GM18858 (cell line): ENCODE measurements at regions not wholly inside any gene's neighbourhood (a gene's known extent, or its start where the extent isn't known, plus 50 kb on each side); places are given as distances from the start of the nearest gene placed in this dataset.
A peak's percentile ranks its signal among the peaks of the same experiment; 100 is the strongest.
"Not testable (repeated sequence)": the region's sequence is repeated elsewhere in the genome, so short reads cannot be mapped to it uniquely, and the experiment has no call there.

Experiments used
- ATAC-seq: cut with Tn5 transposase; IDR thresholded peaks from one replicate; pipeline ENCODE4 v1.9.1; 2021; ENCODE audit not compliant: unreplicated experiment

DNA sequence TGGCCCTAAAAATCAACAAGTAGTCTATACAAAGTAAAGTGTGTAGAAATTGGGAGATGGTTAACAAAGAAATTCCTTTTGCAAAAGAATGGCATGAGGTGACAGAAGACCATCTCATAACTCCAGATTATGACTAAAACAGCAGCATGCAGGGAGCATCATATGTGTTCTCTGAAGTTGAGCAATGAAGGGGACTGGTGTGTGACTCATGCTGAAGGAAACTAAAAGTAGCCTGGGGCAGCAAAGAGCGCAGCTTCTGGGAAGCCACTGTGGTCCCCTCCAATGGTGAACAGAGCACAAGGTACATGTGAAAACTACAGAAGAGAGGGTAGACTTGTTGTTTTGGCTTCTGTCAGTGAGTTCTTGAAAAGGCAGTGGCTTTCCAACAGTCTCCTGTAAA is 133.4 kb downstream of the MACC1 start:
- peak; percentile 55 for ATAC-seq

DNA sequence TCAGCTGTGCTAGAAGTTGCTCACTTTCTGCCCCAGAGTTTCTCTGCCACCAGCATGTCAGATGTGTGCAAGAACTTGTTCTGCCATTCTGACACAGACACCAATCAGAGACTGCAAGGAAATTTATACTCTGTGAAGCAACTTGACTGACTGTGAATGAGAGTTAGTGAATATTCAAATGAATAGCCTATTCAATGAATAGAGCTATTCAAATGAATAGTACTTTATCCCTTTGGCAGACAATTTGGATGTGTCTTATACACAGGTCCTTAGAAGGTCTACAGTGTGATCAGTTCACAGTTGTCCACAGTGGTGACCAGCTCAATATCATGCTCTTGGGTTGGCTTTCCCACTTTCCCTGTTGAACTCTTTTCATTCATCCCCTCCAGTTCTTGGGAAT is 138.1 kb downstream of the MACC1 start:
- ATAC-seq = no peak

DNA sequence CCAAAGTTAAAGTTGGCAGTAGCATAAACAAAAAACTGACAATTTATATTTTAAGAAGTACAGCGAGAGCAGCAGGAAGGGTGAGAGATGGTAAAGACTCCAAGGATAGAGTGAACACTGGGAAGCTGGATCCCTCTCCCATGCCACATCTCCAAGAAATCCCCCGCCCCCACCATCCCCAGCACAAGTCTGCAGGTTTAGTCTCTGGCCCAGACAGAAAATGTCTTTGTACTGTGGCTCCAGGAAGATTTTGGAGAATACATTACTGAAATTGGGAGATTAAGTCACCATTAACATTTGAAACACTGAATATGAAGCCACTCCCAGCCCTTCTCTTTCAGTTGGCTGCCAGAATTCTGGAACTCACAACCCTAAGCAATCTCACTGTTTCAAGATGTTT is 140.3 kb downstream of the MACC1 start:
- ATAC-seq = no peak

DNA sequence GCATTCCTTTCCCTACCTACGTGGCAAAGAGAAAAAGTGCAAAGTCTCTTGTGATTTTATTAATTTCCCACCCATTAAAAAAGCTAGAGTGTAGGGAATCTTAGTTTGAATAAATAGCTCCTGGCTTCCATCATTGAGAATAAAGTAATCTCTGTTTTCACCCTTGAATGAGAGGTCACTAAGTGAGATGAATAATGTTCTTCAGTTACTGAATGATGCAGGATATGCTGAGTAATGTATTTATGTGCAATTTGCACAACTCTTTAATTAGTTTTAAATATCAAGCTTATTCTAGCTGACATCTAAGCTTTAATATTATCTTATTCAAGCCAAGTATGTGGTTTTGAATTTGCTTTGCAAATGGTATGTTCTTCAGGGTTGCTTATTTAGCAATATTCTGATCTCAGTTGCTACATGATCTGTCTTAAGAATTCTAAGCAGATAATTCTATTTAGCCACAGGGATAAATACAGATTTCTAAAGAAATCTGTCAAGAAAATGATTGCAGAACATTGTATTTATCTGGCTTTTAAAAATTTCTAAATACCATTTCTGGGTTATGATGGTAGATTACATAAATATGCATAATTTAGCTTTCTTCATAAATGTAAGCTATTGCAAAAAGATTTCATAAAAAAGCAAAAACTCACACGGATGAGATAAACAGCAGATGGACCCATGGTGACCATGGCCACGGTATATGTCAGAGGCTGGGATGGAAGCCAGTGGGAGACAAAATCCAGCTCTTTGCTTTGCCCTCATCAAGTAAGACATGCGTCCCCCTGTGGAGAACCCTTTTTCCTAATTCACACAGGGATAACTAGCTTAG is 141.0 kb downstream of the MACC1 start:
- no peak for ATAC-seq

DNA sequence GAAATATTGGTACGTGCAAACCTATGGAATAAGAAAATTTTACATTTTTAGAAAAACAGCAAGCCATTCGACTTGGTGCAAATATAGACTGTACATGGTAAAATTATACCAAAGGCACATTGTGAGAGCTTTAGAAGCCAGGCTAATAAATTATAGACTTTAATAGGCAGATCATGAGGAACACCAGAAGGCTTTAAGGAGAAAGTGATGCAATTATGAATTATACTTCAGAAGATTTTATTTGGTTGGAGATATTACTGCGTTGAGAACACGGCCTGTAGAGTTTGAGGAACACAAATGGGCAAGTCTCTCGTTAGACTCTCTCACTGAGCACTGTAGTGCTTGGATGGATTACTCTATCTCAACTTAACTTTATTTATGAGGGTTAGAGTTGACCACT is 141.7 kb downstream of the MACC1 start:
- ATAC-seq = no peak

DNA sequence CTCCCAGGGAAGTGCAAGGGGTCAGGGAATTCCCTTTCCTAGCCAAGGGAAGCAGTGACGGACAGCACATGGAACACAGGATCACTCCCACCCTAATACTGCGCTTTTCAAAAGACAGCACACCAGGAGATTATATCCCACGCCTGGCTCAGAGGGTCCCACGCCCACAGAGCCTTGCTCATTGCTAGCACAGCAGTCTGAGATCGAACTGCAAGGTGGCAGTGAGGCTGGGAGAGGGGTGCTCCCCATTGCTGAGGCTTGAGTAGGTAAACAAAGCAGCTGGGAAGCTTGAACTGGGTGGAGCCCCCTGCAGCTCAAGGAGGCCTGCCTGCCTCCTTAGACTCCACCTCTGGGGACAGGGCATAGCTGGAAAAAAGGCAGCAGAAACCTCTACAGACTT is 149.2 kb downstream of the MACC1 start:
- not testable (repeated sequence) for ATAC-seq

DNA sequence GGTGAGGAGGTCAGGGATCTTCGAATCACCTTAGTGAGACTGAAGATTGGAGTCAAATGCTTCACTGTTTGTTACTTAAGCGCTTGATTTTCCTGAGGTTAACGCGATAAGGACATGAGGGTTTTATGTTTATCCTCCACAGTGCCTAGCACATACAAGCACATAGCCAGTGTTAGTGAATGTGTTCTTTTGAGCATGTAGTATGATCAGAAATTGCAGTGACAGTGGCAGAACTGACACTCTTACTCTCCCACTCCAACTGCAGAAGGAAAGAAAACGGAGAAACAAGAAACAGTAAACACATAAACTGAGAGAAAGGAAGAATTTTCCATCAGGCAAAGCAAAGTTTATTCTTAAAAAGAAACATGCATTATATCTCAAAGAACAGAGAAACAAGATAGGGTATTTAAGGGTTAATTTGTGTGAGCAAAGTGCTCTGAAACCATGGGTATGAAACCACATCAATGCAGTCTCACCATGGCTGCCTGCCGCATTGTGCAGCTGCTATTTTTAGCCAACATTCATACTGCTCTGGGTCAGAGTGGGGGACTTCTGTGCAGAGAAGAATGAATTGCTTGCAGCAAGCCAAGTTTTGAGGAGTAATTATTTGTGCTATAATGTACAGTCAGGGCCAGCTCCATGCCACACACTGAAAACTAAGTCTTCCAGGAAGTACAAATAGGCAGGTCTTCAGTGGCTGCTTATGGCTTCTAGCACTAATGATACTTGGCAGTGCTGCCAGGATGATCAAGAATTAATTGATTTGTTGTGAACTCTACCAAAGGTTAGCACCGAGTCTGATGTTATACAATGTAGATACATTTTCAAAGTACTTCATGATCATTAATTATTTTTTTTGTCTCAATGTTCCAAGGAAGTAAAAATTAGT is 152.0 kb downstream of the MACC1 start:
- ATAC-seq = peak; percentile 100

DNA sequence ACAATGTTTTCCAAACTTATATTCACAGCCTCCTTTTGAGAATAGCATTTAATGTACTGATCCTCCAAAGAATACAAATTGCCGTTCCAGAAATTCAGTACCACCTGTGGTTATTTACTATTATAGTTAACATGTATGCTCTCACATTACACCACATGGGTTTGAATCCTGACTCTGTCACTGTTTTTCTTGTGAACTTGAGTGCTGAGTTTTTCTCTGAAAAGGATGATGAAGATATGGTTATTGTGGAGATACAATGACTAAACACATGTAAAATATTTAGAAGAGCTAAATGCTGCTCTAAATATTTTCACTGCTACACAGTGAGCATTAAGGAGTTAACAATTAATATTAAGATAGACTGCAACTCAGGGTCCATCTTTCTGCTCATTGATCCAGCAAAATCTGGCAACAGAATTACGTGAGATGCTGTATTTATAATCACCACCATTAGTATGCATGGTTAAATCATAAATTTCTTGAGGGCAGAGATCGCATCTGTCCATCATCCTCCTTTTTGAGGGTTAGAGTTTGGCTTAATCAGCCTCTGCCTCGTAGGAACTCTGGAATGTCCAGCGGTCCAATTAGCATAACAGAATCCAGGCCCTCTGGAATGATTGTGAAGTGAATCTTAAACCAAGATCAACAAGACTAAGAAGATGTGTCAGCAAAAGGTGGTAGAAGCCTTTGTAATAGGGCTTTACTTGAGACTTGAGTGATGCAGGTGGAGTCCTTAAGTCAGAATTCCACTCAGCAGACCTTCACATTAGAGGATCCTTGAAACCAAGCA is 152.8 kb downstream of the MACC1 start:
- ATAC-seq = no peak

DNA sequence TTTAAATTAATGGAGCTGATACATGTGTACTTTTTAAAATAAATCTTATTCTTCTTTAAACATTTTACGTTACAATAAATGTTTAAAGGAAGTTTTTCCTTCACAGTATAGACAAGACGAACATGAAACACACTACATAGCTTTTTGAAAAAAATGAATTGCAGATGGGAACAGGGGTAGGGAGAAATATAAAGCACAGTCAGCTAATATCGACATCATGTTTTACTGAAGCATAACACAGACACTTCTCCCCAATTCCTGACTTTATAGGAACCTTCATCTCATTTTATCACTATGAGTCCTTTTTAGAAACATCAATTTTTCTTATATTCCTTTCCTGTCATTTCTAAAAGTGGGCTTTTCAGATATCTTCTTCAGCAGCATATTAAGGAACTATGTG is 153.5 kb downstream of the MACC1 start:
- no peak for ATAC-seq

DNA sequence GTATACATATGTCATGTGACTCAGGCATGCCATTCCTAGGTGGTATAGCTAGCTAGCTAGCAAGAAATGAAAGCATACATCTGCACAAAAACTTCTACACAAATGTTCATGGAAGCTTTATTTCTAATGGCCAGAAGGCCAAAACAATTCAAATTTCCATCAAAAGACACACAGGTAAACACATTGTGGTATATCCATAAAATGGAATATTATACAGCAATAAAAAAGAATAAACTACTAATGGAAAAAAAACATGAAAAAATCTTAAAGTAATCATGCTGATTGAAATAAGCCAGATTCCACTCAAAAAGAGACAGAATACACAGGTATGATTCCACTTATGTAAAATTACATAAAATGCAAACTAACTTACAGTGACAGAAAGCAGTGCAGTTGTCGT is 154.3 kb downstream of the MACC1 start:
- no peak for ATAC-seq

DNA sequence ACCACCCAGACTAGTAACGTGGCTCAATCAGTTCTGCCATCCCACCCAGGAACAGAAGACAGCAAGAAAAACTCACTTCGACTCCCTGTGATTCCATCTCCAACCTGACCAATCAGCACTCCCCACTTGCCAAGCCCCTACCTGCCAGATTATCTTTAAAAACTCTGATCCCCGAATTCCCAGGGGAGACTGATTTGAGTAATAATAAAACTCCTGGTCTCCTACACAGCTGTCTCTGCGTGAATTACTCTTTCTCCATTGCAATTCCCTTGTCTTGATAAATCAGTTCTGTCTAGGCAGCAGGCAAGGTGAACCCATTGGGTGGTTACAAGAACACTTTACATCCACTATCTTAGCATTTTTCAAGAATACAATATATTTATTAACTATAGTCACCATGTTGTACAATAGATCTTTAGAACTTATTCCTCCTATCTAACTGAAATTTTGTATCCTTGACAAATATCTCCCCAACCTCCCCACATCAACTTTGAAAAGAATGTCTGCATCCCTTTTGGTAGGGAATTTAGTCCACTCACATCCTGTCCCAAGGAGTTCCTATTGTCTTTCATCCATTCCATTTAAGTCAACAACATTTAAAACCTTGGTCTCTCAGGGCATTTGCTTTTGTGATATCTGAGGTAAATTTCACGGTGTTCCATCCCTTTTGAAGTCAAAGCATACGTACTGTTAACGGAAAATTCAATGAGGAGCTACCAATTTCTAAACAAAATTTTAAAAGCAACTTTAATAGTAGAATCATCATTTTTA is 163.7 kb downstream of the MACC1 start:
- no peak for ATAC-seq

DNA sequence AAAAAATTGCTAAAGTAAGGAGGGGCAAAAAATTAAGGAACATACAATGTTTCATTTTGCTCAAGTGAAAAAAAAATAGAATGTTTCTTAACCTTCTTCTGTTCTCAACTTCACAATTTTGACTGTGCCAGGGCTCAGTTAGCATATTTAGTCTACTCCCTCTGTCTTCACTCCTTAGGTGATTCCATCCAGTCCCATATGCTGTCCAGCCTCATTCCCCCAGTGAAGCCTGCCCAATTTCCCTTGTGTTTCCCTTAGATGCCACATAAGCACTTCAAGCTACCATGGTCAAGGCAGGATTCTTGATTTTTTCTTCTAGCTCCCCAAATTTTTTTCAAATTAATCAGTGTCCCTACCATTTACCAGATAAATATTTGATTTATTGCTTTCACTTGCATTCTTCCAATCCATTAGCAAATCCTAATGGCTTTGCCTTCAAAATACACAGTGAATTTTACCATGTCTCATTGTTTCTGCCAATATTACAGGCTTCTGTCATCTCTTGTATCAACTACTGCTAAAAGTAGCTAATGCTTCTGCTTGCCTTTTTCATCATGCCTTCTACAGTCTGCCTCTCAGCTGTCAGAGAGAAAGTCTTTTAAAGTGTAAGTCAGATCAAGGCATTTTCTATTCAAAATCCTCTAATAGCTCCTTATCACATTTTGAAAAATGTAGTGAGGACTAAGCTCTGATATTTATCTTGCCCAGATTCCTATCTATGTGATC is 166.8 kb downstream of the MACC1 start:
- no peak for ATAC-seq

DNA sequence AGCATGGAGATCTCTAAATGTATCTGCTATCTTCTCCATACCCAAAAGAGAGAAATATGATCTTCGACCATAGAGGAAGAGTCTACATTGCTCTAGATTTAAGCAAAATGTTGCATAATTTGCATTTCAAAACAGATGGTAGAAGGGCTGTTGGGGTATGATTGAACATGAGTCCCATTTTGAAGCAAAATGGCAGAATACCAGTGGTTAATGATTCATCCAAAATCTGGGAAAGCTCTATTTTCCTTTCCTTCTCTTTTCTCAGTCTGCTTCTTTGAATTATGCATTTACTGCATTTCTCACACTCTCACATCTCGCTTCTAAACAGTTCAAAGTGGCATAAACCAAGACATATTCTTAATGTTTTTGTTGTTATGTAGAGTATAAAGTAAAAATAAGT is 178.5 kb downstream of the MACC1 start:
- ATAC-seq = no peak

DNA sequence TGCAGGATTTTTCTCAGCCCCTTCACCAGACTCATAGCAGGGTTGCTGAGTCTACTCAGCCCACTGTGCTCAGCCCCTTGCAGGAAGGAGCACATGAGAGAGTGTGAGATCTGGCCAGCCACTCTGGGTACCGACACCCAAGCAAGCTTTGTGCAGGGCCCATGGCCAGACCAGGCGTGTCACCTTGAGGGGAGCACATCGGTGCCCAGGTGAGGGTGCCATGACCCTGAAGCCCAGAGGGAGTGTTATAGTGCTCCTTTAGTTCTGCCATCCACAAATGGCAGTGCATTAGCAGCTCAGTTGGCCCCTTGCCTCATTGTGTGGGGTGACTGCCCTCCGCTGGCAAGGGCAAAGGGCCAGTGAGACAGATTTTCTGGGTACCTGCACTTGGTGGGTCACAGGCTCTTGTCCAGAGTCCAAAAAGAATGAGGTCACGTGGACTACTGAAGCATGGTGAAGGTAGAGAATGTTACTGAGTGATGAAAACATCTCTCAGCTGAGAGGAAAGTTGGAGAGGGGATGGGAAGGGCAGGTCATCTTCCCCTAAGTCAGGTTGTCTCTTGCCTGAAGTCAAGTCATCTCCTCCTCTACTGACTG is 181.8 kb downstream of the MACC1 start:
- no peak for ATAC-seq

DNA sequence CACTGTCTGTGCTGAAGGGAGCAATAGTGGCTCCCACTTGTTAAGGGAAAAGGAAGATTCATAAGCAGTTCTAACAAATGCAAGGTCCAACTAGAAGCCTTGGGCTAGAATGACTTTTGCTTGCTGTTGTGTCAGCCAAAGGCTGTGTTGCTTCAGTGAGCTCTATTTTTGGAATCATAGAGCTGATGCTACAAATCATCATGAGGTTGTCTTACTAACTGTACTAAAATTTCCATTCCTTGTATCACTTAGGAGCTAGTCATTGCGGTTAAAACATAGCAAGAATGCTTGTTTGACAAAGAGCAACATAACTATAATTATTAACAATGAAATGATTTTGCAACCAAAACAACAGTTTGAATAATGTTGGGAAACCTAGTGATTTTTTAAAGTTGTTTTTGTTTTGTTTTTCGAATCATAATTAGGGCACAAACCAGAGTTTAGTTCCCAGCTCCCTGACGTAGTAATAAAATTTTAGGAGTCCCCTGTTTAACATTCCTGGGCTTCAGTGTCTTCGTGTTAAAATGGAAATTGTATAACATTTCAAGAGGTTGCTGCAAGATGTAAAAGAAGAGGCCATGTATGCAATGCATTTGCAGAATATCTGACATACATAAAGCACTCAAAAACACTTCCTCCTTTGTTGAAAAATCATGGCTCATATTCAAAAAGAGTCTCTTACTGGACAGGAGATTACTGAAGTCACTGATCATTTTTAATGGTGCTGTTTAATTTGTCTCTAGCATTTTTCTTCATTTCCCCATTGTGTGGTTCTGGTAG is 183.4 kb downstream of the MACC1 start:
- no peak for ATAC-seq

DNA sequence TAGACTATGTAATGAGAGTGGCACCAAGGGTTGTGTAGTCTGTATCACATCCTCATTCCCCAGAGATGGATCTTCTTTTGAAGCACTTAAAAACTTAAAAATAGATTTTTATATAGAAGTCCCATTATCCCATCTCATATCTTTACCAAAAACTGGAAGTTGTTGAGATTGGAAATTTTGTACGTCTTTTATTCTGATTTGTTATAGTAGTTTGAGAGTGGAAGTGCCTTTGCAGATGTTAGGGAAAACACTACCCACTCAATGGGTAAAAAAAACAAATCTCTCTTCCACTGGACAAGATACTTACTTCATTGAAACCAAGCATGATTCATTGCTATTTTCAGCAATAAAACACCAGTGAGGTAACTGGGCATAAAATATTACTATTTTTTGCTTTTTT is 184.4 kb downstream of the MACC1 start:
- ATAC-seq = no peak

DNA sequence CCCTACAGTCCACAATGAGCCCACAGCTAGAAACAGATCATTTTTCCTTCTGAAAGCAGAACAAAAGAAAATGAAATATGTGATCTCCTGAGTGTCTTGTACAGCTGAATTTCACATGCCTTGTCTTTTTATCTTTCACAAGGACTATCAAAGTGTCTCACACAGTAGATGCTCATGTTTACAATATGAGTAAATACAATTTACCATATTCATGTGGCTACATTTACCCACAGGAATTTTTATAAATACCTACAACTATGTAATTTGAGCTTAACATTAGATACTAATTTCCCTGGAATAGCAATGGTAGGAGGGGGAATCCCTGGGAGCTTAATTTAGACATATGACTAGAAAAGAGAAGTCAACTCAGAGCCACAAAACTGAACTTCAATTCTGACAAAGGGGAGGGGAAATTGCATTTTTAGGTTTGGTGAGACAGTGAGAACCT is 186.2 kb downstream of the MACC1 start:
- ATAC-seq = peak; percentile 67

DNA sequence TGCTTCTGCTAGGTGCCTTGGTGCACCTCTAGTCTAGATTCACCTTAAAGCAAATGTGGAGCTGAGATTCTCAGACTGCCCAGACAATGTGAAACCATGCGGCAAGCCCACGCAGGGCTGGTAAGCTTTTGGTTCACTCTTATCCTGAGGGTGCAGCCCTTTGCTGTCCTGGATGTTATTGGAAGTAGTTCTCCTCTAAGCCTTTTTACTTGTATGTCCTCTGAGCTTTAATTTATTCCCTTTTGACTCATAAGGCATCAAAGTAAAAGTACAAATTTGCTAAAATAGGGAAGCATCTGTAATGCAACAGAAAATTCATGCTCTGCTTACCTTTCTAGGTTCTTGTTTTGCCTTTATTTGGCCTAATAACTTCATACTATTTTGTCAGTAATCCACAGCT is 186.8 kb downstream of the MACC1 start:
- peak; percentile 83 for ATAC-seq

DNA sequence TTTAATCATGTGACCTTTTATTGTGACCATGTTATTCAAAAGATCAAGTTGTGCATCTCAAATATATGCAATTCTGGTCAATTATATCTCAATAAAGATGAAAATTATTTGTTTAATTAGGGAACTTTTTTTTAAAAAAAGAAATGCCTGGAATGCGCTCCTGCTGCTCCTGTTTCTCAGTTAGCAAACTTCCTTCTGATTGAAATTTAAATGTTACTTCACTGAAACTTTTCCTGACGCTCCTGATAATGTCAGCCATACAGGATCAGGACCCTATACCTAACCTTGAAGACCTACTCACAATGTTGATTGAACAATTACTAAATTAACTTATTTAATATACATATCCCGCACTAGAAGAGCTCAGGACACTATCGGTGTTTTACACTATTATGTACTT is 190.4 kb downstream of the MACC1 start:
- ATAC-seq = no peak
